Upper lobe of left lung (tissue), 6 donors: ENCODE measurements at regions not wholly inside any gene's neighbourhood (a gene's known extent, or its start where the extent isn't known, plus 50 kb on each side); places are given as distances from the start of the nearest gene placed in this dataset.

Source experiments
- ATAC-seq, 2 donors: fragments of 200-7000 bp; cut with Tn5 transposase; one replicate each; pipeline ENCODE4 v1.9.1; 2022; ENCODE audit warnings: mild to moderate bottlenecking in 2 of 2, moderate library complexity in 2 of 2; ENCODE audit not compliant: low FRiP score in 2 of 2
- DNase-seq, 2 donors: peaks; one replicate each; pipeline ENCODE4 v3.0.0-alpha.2; 2019 to 2020
- H3K27ac ChIP-seq, 4 donors: fragments of 200-600 bp; sonication (generic); one replicate each; pipeline ENCODE4 v1.5.1; 2016 to 2019
- H3K27me3 ChIP-seq, 4 donors: fragments of 200-600 bp; sonication (generic); one replicate each; pipeline ENCODE4 v1.5.1; 2017 to 2019
- H3K36me3 ChIP-seq, 4 donors: fragments of 200-600 bp; sonication (generic); one replicate each; pipeline ENCODE4 v1.5.1; 2016 to 2019
- H3K4me1 ChIP-seq, 4 donors: fragments of 200-600 bp; sonication (generic); one replicate each; pipeline ENCODE4 v1.5.1; 2018 to 2019
- H3K4me3 ChIP-seq, 4 donors: fragments of 200-600 bp; sonication (generic); one replicate each; pipeline ENCODE4 v1.5.1; 2017 to 2019; ENCODE audit warnings: mild to moderate bottlenecking in 2 of 4, moderate library complexity in 1 of 4
- H3K9me3 ChIP-seq, 4 donors: fragments of 200-600 bp; sonication (generic); one replicate each; pipeline ENCODE4 v1.5.1; 2018 to 2019
- CTCF ChIP-seq, 6 experiments: fragments of 450-650 bp in 4 of 6; fragments of 200-600 bp in 2 of 6; sonication (generic) in 2 of 6; IDR thresholded peaks; one replicate each; pipeline ENCODE4 v1.5.1; 2016 to 2019; ENCODE audit warnings: antibody characterized with exemption in 6 of 6
- EP300 ChIP-seq, 4 donors: sonication (generic); formaldehyde crosslinking; IDR thresholded peaks; one replicate each; pipeline ENCODE4 v1.5.1; 2017; ENCODE audit warnings: antibody characterized with exemption in 4 of 4, control low read depth in 2 of 4
- POLR2A ChIP-seq, 4 donors: fragments of 450-650 bp; IDR thresholded peaks; one replicate each; pipeline ENCODE4 v1.5.1; 2016 to 2017; ENCODE audit warnings: antibody characterized with exemption in 4 of 4, mild to moderate bottlenecking in 2 of 4
- POLR2AphosphoS5 ChIP-seq, 2 donors: sonication (generic); formaldehyde crosslinking; IDR thresholded peaks; one replicate each; pipeline ENCODE4 v1.5.1; 2017; ENCODE audit warnings: antibody characterized with exemption in 2 of 2
- WGBS, 2 donors: methylation state at CpG; one replicate each; pipeline ENCODE4 v1.1.5; 2017 to 2018; 5-methylcytosine and 5-hydroxymethylcytosine counted together
- donor health status: DM: no; HTN: no; CAD: no; lungs with moderate emphysema.
- donor health status: DM: no; HTN: yes; CAD: no; lungs with severe emphysema.

DNA sequence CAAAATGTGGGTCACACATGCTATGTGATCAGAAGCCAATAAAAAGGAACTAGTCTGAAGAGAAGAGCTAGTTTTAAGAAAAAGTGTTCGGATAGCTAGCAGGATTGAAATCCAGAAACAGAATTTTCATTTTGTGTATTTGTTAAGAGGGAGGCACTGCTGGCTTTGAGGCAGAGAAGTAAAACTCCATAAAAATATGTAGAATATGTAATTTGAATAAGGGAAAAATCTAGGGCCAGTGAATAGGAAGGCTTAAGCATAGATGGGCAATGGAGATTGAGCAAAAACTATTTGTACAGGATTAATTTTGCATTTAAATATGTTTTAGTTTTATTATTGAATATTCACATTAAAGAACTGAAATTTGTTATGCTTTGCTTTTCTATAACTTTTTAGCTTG is 399.9 kb upstream of the PITX2 start:
- no peak for ATAC-seq
- Histone ChIP-seq H3K27ac (no peak overlapping the region), H3K9me3 (no peaks in the 10 kb centered on the region), H3K36me3 (no peaks in the 10 kb centered on the region), H3K27me3 (no peaks in the 10 kb centered on the region), H3K4me3 (no peak overlapping the region), H3K4me1 (no peaks in the 10 kb centered on the region)
- no peak for TF ChIP-seq CTCF (IDR thresholded peaks at IDR 0.05)
- no peak for TF ChIP-seq EP300 (IDR thresholded peaks at IDR 0.05)
- TF ChIP-seq POLR2A (IDR thresholded peaks at IDR 0.05) = no peak
- TF ChIP-seq POLR2AphosphoS5 (IDR thresholded peaks at IDR 0.05) = no peak
- no peak for DNase-seq
- WGBS, 2 donors = 77 to 91% methylated on average over 1 of the region's 1 CpG

DNA sequence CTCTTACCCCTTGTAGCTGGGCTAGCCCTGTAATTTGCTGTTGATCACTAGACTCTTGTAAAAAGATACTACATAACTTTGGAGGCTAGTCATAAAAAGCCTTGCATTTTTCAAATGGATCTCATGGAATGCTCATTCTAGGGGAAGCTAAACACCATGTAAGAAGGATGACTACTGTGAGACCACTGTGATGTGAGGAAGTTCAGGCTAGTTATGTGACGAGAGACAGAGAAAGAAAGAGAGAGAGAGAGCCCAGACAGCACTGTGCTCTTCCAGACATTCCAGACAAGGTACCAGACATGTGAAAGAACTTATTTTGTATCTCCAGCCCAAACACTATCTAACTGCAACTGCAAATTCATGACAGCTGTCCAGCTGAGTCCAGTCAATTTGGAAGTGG is 404.6 kb upstream of the PITX2 start:
- no peak for DNase-seq
- H3K36me3 ChIP-seq = no peaks in the 10 kb centered on the region
- ATAC-seq = no peak
- H3K4me1 ChIP-seq = no peaks in the 10 kb centered on the region
- 22 to 37% methylated on average over 1 of the region's 1 CpG for WGBS, 2 donors
- TF ChIP-seq CTCF (IDR thresholded peaks at IDR 0.05) (no peak), POLR2A (IDR thresholded peaks at IDR 0.05) (no peak), POLR2AphosphoS5 (IDR thresholded peaks at IDR 0.05) (no peak), EP300 (IDR thresholded peaks at IDR 0.05) (no peak)
- H3K9me3 ChIP-seq = no peaks in the 10 kb centered on the region
- no peak overlapping the region for H3K27ac ChIP-seq
- no peaks in the 10 kb centered on the region for H3K27me3 ChIP-seq
- H3K4me3 ChIP-seq = no peak overlapping the region

GRCh38 chr4:111028795-111029194 is 405.9 kb upstream of the PITX2 start:
- H3K9me3 ChIP-seq = no peaks in the 10 kb centered on the region
- 52 to 65% methylated on average over 1 of the region's 1 CpG for WGBS, 2 donors
- no peaks in the 10 kb centered on the region for H3K4me1 ChIP-seq
- peaks cover 0 to 3% (median 0%) of the 10 kb centered on the region in 4 donors for H3K27me3 ChIP-seq
- TF ChIP-seq EP300 (IDR thresholded peaks at IDR 0.05) (no peak), CTCF (IDR thresholded peaks at IDR 0.05) (no peak), POLR2A (IDR thresholded peaks at IDR 0.05) (no peak), POLR2AphosphoS5 (IDR thresholded peaks at IDR 0.05) (no peak)
- no peaks in the 10 kb centered on the region for H3K36me3 ChIP-seq
- no peak for DNase-seq
- ATAC-seq = no peak
- H3K4me3 ChIP-seq = no peak overlapping the region
- no peak overlapping the region for H3K27ac ChIP-seq

GRCh38 chr4:111031001-111031579 is 408.2 kb upstream of the PITX2 start:
- TF ChIP-seq POLR2AphosphoS5 (IDR thresholded peaks at IDR 0.05) (no peak), POLR2A (IDR thresholded peaks at IDR 0.05) (no peak), CTCF (IDR thresholded peaks at IDR 0.05) (no peak), EP300 (IDR thresholded peaks at IDR 0.05) (no peak)
- Histone ChIP-seq H3K27ac (no peak overlapping the region), H3K4me1 (no peaks in the 10 kb centered on the region), H3K9me3 (no peaks in the 10 kb centered on the region), H3K27me3 (peaks cover 0 to 3% (median 0%) of the 10 kb centered on the region in 4 donors), H3K36me3 (no peaks in the 10 kb centered on the region), H3K4me3 (no peak overlapping the region)
- 47 to 64% methylated on average over 1 of the region's 1 CpG for WGBS, 2 donors
- ATAC-seq (no peak), DNase-seq (no peak)

DNA sequence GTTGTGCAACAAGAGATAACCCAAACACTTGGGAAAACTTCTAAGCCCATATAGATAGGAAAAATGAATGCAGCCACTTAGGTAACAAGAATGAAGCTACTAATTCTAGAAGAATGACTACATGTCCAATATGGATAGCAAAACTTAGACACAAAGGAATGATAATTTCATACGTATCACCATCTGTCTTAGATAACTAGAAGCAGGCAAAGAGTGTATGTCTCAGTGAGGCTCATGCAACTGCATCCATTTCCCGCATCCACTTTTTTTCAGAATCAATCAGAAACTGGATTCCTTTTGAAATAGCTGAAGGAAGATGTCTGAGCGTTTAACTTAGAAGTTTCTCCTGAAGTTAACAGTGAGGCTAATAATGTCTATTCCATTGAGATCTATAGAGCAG is 408.7 kb upstream of the PITX2 start:
- Histone ChIP-seq H3K27ac (no peak overlapping the region), H3K4me1 (no peaks in the 10 kb centered on the region), H3K27me3 (peaks cover 0 to 3% (median 0%) of the 10 kb centered on the region in 4 donors), H3K9me3 (no peaks in the 10 kb centered on the region), H3K36me3 (no peaks in the 10 kb centered on the region), H3K4me3 (no peak overlapping the region)
- 76 to 89% methylated on average over 3 of the region's 3 CpGs for WGBS, 2 donors
- ATAC-seq (no peak), DNase-seq (no peak)
- TF ChIP-seq CTCF (IDR thresholded peaks at IDR 0.05) = no peak
- TF ChIP-seq POLR2A (IDR thresholded peaks at IDR 0.05) = no peak
- no peak for TF ChIP-seq EP300 (IDR thresholded peaks at IDR 0.05)
- TF ChIP-seq POLR2AphosphoS5 (IDR thresholded peaks at IDR 0.05) = no peak
